SK-N-SH (cell line): ENCODE measurements at regions not wholly inside any gene's neighbourhood (a gene's known extent, or its start where the extent isn't known, plus 50 kb on each side); places are given as distances from the start of the nearest gene placed in this dataset.

ENCODE experiments used
- CTCF ChIA-PET: fragments of 300-600, 350-600 bp; formaldehyde crosslinking; extraction: SDS; loops from one replicate; lab custom pipeline; 2021; lab: Yijun Ruan, JAX
- POLR2A ChIA-PET: fragments of 350-600 bp; sonication (Branson Sonifier 250); formaldehyde crosslinking; extraction: SDS; loops from one replicate; lab custom pipeline; 2020; ENCODE audit warnings: antibody characterized with exemption, inconsistent platforms; lab: Yijun Ruan, JAX
- DNase-seq: peaks from one replicate; pipeline ENCODE4 v3.0.0; 2012
- H2AFZ ChIP-seq: fragments of 200-600 bp; sonication (generic); 2 replicates; pipeline ENCODE4 v1.8.1; 2016; ENCODE audit warnings: antibody characterized with exemption, mild to moderate bottlenecking, low read depth
- H3F3A ChIP-seq: fragments of 200-600 bp; sonication (generic); replicated peaks from 2 replicates; pipeline ENCODE3; 2016; ENCODE audit warnings: antibody characterized with exemption, mild to moderate bottlenecking; ENCODE audit not compliant: insufficient read depth
- H3K27ac ChIP-seq, 2 experiments: fragments of 200-500 bp in 1 of 2; fragments of 200-600 bp in 1 of 2; sonication (Bioruptor generic) in 1 of 2; sonication (generic), shearing (Covaris generic) in 1 of 2; 2 replicates each; pipeline versions ENCODE4 v1.5.1 to v1.6.1; 2014 to 2016; ENCODE audit warnings: low read depth in 2 of 2, inconsistent platforms in 1 of 2, low read length in 1 of 2, mild to moderate bottlenecking in 1 of 2, mixed read lengths in 1 of 2
- H3K27me3 ChIP-seq: fragments of 200-600 bp; sonication (generic), shearing (Covaris generic); 2 replicates; pipeline ENCODE4 v1.6.1; 2016; ENCODE audit warnings: mixed run types; ENCODE audit not compliant: insufficient read depth
- H3K36me3 ChIP-seq, 2 experiments: fragments of 200-500 bp in 1 of 2; fragments of 200-600 bp in 1 of 2; sonication (Bioruptor generic) in 1 of 2; sonication (generic) in 1 of 2; replicated peaks in 1 of 2; 2 replicates each; pipeline versions ENCODE3 to v1.5.1; 2014 to 2016; ENCODE audit warnings: low read length in 1 of 2, mild to moderate bottlenecking in 1 of 2; ENCODE audit not compliant: insufficient read depth in 2 of 2, control insufficient read depth in 1 of 2
- H3K4me1 ChIP-seq, 2 experiments: fragments of 200-500 bp in 1 of 2; fragments of 200-600 bp in 1 of 2; sonication (Bioruptor generic) in 1 of 2; sonication (generic), shearing (Covaris generic) in 1 of 2; 2 replicates each; pipeline versions ENCODE4 v1.5.1 to v1.6.1; 2014 to 2016; ENCODE audit warnings: low read depth in 1 of 2, low read length in 1 of 2, mixed run types in 1 of 2; ENCODE audit not compliant: insufficient read depth in 2 of 2, control insufficient read depth in 1 of 2
- H3K4me2 ChIP-seq: fragments of 200-600 bp; sonication (generic), shearing (Covaris generic); 2 replicates; pipeline ENCODE4 v1.6.1; 2017; ENCODE audit warnings: mixed run types
- H3K4me3 ChIP-seq, 2 experiments: fragments of 200-500 bp in 1 of 2; fragments of 200-600 bp in 1 of 2; sonication (Bioruptor generic) in 1 of 2; sonication (generic), shearing (Covaris generic) in 1 of 2; 2 replicates each; pipeline versions ENCODE4 v1.5.1 to v1.8.1; 2014 to 2016; ENCODE audit warnings: low read depth in 2 of 2, inconsistent platforms in 1 of 2, low read length in 1 of 2, mild to moderate bottlenecking in 1 of 2, mixed read lengths in 1 of 2, moderate library complexity in 1 of 2
- H3K79me2 ChIP-seq: fragments of 200-600 bp; sonication (generic); 2 replicates; pipeline ENCODE4 v1.8.1; 2017; ENCODE audit warnings: mild to moderate bottlenecking; ENCODE audit not compliant: insufficient read depth
- H3K9ac ChIP-seq: fragments of 200-600 bp; sonication (generic); 2 replicates; pipeline ENCODE4 v1.6.1; 2017; ENCODE audit warnings: mixed run types
- H3K9me2 ChIP-seq: fragments of 200-600 bp; sonication (generic); 2 replicates; pipeline ENCODE4 v1.6.1; 2017; ENCODE audit warnings: mixed run types
- H3K9me3 ChIP-seq: fragments of 200-600 bp; sonication (generic); 2 replicates; pipeline ENCODE4 v1.6.1; 2017; ENCODE audit warnings: mixed run types, mild to moderate bottlenecking, moderate library complexity
- H4K20me1 ChIP-seq: fragments of 200-600 bp; sonication (generic); 2 replicates; pipeline ENCODE4 v1.6.1; 2017; ENCODE audit warnings: mild to moderate bottlenecking, mixed run types; ENCODE audit not compliant: insufficient read depth
- ELF1 ChIP-seq: IDR thresholded peaks from 2 replicates; pipeline ENCODE4 v1.4.0; 2012
- EP300 ChIP-seq, 2 experiments: IDR thresholded peaks; 2 replicates each; pipeline versions ENCODE4 v1.4.0 to v1.6.1; 2012; ENCODE audit warnings: borderline replicate concordance in 1 of 2, low read depth in 1 of 2, low read length in 1 of 2
- EZH2phosphoT487 ChIP-seq: fragments of 200-600 bp; sonication (generic); IDR thresholded peaks from 2 replicates; pipeline ENCODE4 v1.6.1; 2017; ENCODE audit warnings: low read depth, mixed run types, mild to moderate bottlenecking, antibody characterized with exemption, moderate library complexity, borderline replicate concordance
- FOXJ3 ChIP-seq: sonication (generic); formaldehyde crosslinking; IDR thresholded peaks from 2 replicates; pipeline ENCODE4 v1.5.1; 2020; ENCODE audit warnings: mild to moderate bottlenecking, missing genetic modification reagents
- FOXM1 ChIP-seq: IDR thresholded peaks from 2 replicates; pipeline ENCODE4 v1.4.0; 2012; ENCODE audit warnings: low read depth, mild to moderate bottlenecking
- IRF3 ChIP-seq: fragments of 150-350 bp; IDR thresholded peaks from 2 replicates; pipeline ENCODE4 v1.6.1; 2016; ENCODE audit warnings: mild to moderate bottlenecking, low read depth, low read length
- MAX ChIP-seq: IDR thresholded peaks from 2 replicates; pipeline ENCODE4 v1.4.0; 2012; ENCODE audit warnings: low read depth
- NFIC ChIP-seq: IDR thresholded peaks from 2 replicates; pipeline ENCODE4 v1.4.0; 2012; ENCODE audit warnings: borderline replicate concordance
- PBX3 ChIP-seq: IDR thresholded peaks from 2 replicates; pipeline ENCODE4; 2012
- RAD21 ChIP-seq: IDR thresholded peaks from 2 replicates; pipeline ENCODE4 v1.6.1; 2012; ENCODE audit warnings: mild to moderate bottlenecking, low read length
- RCOR1 ChIP-seq: fragments of 150-350 bp; IDR thresholded peaks from 2 replicates; pipeline ENCODE4 v1.6.1; 2017; ENCODE audit warnings: antibody characterized with exemption, low read length
- RFX5 ChIP-seq: IDR thresholded peaks from 2 replicates; pipeline ENCODE4 v1.6.1; 2012; ENCODE audit warnings: mild to moderate bottlenecking, improper control_type of control experiment, low read length
- TAF1 ChIP-seq: IDR thresholded peaks from 2 replicates; pipeline ENCODE4 v1.6.1; 2012; ENCODE audit warnings: low read depth, mild to moderate bottlenecking, low read length, moderate library complexity, borderline replicate concordance
- TCF12 ChIP-seq: IDR thresholded peaks from 2 replicates; pipeline ENCODE4 v1.4.0; 2012
- TEAD4 ChIP-seq: IDR thresholded peaks from 2 replicates; pipeline ENCODE4 v1.4.0; 2012; ENCODE audit warnings: mild to moderate bottlenecking, borderline replicate concordance; ENCODE audit not compliant: insufficient read depth
- USF1 ChIP-seq: IDR thresholded peaks from 2 replicates; pipeline ENCODE4 v1.4.0; 2012; ENCODE audit warnings: low read depth, borderline replicate concordance
- USF2 ChIP-seq: fragments of 150-350 bp; IDR thresholded peaks from 2 replicates; pipeline ENCODE4 v1.6.1; 2017; ENCODE audit warnings: antibody characterized with exemption, low read length, low read depth, borderline replicate concordance
- YY1 ChIP-seq: IDR thresholded peaks from 2 replicates; pipeline ENCODE4 v1.4.0; 2012; ENCODE audit warnings: low read depth, mild to moderate bottlenecking
- WGBS: methylation state at CpG from one replicate; pipeline ENCODE4 v1.1.6; 2017; ENCODE audit warnings: low lambda C conversion rate; 5-methylcytosine and 5-hydroxymethylcytosine counted together

- Histone ChIP-seq H3K9me3 (no peaks in the 10 kb centered on the region), H3K9ac (no peak overlapping the region), H3K4me2 (no peak overlapping the region), H3K4me1 (no peaks in the 10 kb centered on the region), H4K20me1 (no peaks in the 10 kb centered on the region), H3K27ac (no peak overlapping the region), H3K4me3 (no peak overlapping the region), H2AFZ (no peak overlapping the region), H3F3A (no peaks in the 10 kb centered on the region), H3K79me2 (no peaks in the 10 kb centered on the region), H3K36me3 (no peaks in the 10 kb centered on the region), H3K9me2 (no peaks in the 10 kb centered on the region), H3K27me3 (no peaks in the 10 kb centered on the region)
- CTCF ChIA-PET, result no interaction called here
- whole genome bisulfite sequencing, result 43% methylated on average over 10 of the region's 10 CpGs
- POLR2A ChIA-PET, result no interaction called here
- DNase-seq, result no peak
- TF ChIP-seq RCOR1 (no peak), USF1 (no peak), FOXM1 (no peak), ELF1 (no peak), MAX (no peak), IRF3 (no peak), EP300 (IDR thresholded peaks at IDR 0.05; ENCODE audit: borderline replicate concordance in 1 of 2, low read depth in 1 of 2, low read length in 1 of 2) (no peak), RAD21 (no peak), RFX5 (no peak), YY1 (no peak), TAF1 (no peak), NFIC (no peak), TEAD4 (no peak), PBX3 (no peak), FOXJ3 (CRISPR knock-in tag) (no peak), USF2 (no peak), EZH2phosphoT487 (no peak), TCF12 (no peak)
These were observed 733.4 kb upstream of the CDH7 start for GRCh38 chr18:65017372-65017760.
